Neural progenitor cell (in vitro differentiated cells): ENCODE measurements at regions not wholly inside any gene's neighbourhood (a gene's known extent, or its start where the extent isn't known, plus 50 kb on each side); places are given as distances from the start of the nearest gene placed in this dataset.

ENCODE experiments used
- EZH2phosphoT487 ChIP-seq: fragments of 200-600 bp; sonication (generic); IDR thresholded peaks from 2 replicates; pipeline ENCODE4 v1.6.1; 2017; ENCODE audit warnings: antibody characterized with exemption
- TF ChIP-seq, protein P1 (sequence below): fragments of 200-600 bp; sonication (generic); IDR thresholded peaks from 2 replicates; pipeline ENCODE4 v1.5.1; 2017; ENCODE audit warnings: antibody characterized with exemption, mild to moderate bottlenecking

DNA sequence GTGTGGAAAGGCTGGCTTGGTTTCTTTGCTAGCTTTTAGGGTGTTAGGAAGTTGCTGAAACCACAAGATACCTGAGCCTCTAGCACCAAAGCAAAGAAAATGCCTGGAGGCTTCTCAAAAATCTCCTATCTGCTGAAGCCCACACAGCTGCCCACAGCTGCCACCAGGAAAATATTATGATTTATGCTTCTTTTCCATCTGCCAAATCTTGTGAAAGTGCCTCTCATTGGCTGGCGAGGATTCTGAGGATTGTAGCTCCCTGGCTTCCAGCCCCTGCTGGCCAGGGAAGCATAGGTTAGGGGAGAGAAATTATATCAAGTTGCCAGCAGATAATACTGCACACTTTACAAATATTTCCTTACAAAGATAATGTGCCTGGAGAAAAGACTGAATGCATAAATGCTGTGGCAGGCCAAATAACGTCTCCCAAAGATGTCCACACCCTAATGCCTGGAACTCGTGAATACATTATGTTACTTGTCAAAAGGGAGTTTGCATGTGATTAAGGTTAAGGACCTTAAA lies 98.4 kb downstream of the MRPL14 start:
- TF ChIP-seq EZH2phosphoT487, result no peak
- TF ChIP-seq, protein P1, sequence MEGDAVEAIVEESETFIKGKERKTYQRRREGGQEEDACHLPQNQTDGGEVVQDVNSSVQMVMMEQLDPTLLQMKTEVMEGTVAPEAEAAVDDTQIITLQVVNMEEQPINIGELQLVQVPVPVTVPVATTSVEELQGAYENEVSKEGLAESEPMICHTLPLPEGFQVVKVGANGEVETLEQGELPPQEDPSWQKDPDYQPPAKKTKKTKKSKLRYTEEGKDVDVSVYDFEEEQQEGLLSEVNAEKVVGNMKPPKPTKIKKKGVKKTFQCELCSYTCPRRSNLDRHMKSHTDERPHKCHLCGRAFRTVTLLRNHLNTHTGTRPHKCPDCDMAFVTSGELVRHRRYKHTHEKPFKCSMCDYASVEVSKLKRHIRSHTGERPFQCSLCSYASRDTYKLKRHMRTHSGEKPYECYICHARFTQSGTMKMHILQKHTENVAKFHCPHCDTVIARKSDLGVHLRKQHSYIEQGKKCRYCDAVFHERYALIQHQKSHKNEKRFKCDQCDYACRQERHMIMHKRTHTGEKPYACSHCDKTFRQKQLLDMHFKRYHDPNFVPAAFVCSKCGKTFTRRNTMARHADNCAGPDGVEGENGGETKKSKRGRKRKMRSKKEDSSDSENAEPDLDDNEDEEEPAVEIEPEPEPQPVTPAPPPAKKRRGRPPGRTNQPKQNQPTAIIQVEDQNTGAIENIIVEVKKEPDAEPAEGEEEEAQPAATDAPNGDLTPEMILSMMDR, result peak; percentile 7
